ENCODE measurements at regions not wholly inside any gene's neighbourhood (a gene's known extent, or its start where the extent isn't known, plus 50 kb on each side); places are given as distances from the start of the nearest gene placed in this dataset.
"Not testable (repeated sequence)": the region's sequence is repeated elsewhere in the genome, so short reads cannot be mapped to it uniquely, and the experiment has no call there.

- DNase-seq (ENCODE audit: low read depth in 2 of 2): no peak
These were observed 56.0 kb upstream of the MID1 start for GRCh38 chrX:10676235-10676957.

GRCh38 chrX:10677490-10677889 lies 57.1 kb upstream of the MID1 start:
- DNase-seq (ENCODE audit: low read depth in 2 of 2): no peak

GRCh38 chrX:10679387-10679786 lies 59.0 kb upstream of the MID1 start:
- no peak for DNase-seq (ENCODE audit: low read depth in 2 of 2)

GRCh38 chrX:10681167-10681566 lies 60.8 kb upstream of the MID1 start:
- DNase-seq (ENCODE audit: low read depth in 2 of 2): no peak

GRCh38 chrX:10683631-10684030 lies 63.2 kb upstream of the MID1 start:
- not testable (repeated sequence) for DNase-seq (ENCODE audit: low read depth in 2 of 2)

GRCh38 chrX:10685923-10686595 lies 65.7 kb upstream of the MID1 start:
- DNase-seq (ENCODE audit: low read depth in 2 of 2): no peak

- DNase-seq (ENCODE audit: low read depth in 2 of 2): not testable (repeated sequence)
These were observed 71.4 kb upstream of the MID1 start for GRCh38 chrX:10691751-10692150.

- no peak for DNase-seq (ENCODE audit: low read depth in 2 of 2)
These were observed 77.4 kb upstream of the MID1 start for GRCh38 chrX:10697616-10698317.

- DNase-seq (ENCODE audit: low read depth in 2 of 2): no peak
These were observed 77.9 kb upstream of the MID1 start for GRCh38 chrX:10698318-10698640.

- no peak for DNase-seq (ENCODE audit: low read depth in 2 of 2)
These were observed 81.6 kb upstream of the MID1 start for GRCh38 chrX:10702031-10702430.

- DNase-seq (ENCODE audit: low read depth in 2 of 2): not testable (repeated sequence)
These were observed 86.0 kb upstream of the MID1 start for GRCh38 chrX:10706342-10706741.

GRCh38 chrX:10707773-10708172 lies 87.4 kb upstream of the MID1 start:
- DNase-seq (ENCODE audit: low read depth in 2 of 2): no peak

GRCh38 chrX:10709276-10709675 lies 88.9 kb upstream of the MID1 start:
- no peak for DNase-seq (ENCODE audit: low read depth in 2 of 2)

- DNase-seq (ENCODE audit: low read depth in 2 of 2): no peak
These were observed 94.1 kb upstream of the MID1 start for GRCh38 chrX:10714531-10714930.

GRCh38 chrX:10722851-10723250 lies 102.5 kb upstream of the MID1 start:
- peak; percentile 48 to 61 for DNase-seq (ENCODE audit: low read depth in 2 of 2)

- peak; percentile 16 to 21 for DNase-seq (ENCODE audit: low read depth in 2 of 2)
These were observed 104.7 kb upstream of the MID1 start for GRCh38 chrX:10725071-10725470.

GRCh38 chrX:10726647-10727046 lies 106.3 kb upstream of the MID1 start:
- DNase-seq (ENCODE audit: low read depth in 2 of 2): no peak

GRCh38 chrX:10728806-10729389 lies 108.5 kb upstream of the MID1 start:
- DNase-seq (ENCODE audit: low read depth in 2 of 2): no peak

- no peak for DNase-seq (ENCODE audit: low read depth in 2 of 2)
These were observed 119.0 kb upstream of the MID1 start for GRCh38 chrX:10739426-10739825.

- DNase-seq (ENCODE audit: low read depth in 2 of 2): no peak
These were observed 120.6 kb upstream of the MID1 start for GRCh38 chrX:10741003-10741402.

GRCh38 chrX:10741550-10741949 lies 121.2 kb upstream of the MID1 start:
- DNase-seq (ENCODE audit: low read depth in 2 of 2): no peak

GRCh38 chrX:10743476-10743875 lies 123.1 kb upstream of the MID1 start:
- DNase-seq (ENCODE audit: low read depth in 2 of 2): no peak
